Mucosa of descending colon (tissue), 3 donors: ENCODE measurements at regions not wholly inside any gene's neighbourhood (a gene's known extent, or its start where the extent isn't known, plus 50 kb on each side); places are given as distances from the start of the nearest gene placed in this dataset.
A peak's percentile ranks its signal among the peaks of the same experiment; 100 is the strongest.

Experiments used
- ATAC-seq: fragments of 200-7000 bp; cut with Tn5 transposase; one replicate; pipeline ENCODE4 v1.9.1; 2020; ENCODE audit warnings: mild to moderate bottlenecking, moderate library complexity
- DNase-seq, 3 donors: peaks; one replicate each; pipeline ENCODE4 v3.0.0-alpha.2; 2020
- H3K36me3 ChIP-seq: fragments of 200-600 bp; one replicate; pipeline ENCODE4 v1.8.0; 2021; ENCODE audit warnings: low read depth, mild to moderate bottlenecking
- H3K4me1 ChIP-seq: fragments of 200-600 bp; one replicate; pipeline ENCODE4 v1.8.0; 2021; ENCODE audit warnings: low read depth, mild to moderate bottlenecking
- H3K4me3 ChIP-seq: fragments of 200-600 bp; one replicate; pipeline ENCODE4 v1.8.0; 2021; ENCODE audit warnings: mild to moderate bottlenecking
- H3K9me3 ChIP-seq: fragments of 200-600 bp; one replicate; pipeline ENCODE4 v1.8.0; 2021; ENCODE audit warnings: mild to moderate bottlenecking
- intact Hi-C, 2 donors: fragments of 100-400 bp; cut with DNase I in 1 of 2; cut with micrococcal nuclease in 1 of 2; formaldehyde crosslinking; loops; one replicate each; pipeline versions ENCODE4 v1.11.0 to v1.11.1; 2022; cut with DNase I, micrococcal nuclease
- TF ChIP-seq, protein P1 (sequence below): fragments of 200-600 bp; IDR thresholded peaks from one replicate; pipeline ENCODE4 v1.8.0; 2022; ENCODE audit warnings: antibody characterized with exemption, mild to moderate bottlenecking
- donor health status: DM: no; HTN: no; CAD: no; lungs with moderate emphysema.
- donor health status: DM: no; HTN: no; CAD: no.
- donor health status: DM: no; HTN: yes; CAD: no.

DNA sequence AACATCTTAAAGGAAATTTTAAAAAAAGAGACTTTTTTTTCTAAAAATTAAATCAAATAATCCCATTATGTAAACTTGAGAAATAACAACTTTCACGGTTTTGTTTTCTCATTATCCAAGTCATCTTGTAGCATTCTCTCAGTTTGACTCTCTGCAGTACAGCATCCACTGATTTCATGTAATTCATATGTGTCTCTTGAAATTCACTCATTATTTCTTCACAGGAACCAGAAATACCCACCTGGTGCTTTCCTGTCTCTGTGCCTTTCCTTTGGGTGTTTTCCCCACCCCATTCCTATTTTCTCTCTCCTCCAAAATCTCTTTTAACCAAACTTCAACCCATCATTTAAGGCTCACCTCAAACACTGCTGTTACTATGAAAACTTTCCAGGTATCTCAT lies 116.1 kb upstream of the STK17B start:
- no peaks in the 10 kb centered on the region for H3K36me3 ChIP-seq
- intact Hi-C loops = no loop called here
- no peak for ATAC-seq

DNA sequence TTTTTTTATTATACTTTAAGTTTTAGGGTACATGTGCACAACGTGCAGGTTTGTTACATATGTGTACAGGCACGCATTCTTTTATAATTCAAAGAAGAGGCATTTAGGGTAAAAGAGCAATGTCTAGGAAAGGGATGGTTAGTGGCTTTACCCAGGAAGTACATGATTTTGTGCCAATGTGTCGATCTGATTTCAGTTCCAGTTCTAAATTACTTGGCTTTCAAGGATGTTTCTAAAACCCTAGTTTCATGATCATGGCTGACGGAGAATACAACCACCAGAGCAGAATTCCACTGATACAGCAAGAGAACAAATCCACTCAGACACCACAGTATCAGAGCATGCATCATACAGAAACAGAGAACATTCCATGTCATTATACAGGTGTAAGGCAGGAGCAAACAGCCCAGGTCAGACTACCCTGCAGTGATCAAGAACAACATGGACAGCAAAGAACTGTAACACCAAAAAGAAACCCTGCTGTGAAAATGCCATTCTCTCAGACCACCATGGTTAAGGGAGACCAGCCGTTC lies 116.7 kb upstream of the STK17B start:
- TF ChIP-seq, protein P1, sequence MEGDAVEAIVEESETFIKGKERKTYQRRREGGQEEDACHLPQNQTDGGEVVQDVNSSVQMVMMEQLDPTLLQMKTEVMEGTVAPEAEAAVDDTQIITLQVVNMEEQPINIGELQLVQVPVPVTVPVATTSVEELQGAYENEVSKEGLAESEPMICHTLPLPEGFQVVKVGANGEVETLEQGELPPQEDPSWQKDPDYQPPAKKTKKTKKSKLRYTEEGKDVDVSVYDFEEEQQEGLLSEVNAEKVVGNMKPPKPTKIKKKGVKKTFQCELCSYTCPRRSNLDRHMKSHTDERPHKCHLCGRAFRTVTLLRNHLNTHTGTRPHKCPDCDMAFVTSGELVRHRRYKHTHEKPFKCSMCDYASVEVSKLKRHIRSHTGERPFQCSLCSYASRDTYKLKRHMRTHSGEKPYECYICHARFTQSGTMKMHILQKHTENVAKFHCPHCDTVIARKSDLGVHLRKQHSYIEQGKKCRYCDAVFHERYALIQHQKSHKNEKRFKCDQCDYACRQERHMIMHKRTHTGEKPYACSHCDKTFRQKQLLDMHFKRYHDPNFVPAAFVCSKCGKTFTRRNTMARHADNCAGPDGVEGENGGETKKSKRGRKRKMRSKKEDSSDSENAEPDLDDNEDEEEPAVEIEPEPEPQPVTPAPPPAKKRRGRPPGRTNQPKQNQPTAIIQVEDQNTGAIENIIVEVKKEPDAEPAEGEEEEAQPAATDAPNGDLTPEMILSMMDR = no peak
- Histone ChIP-seq H3K4me1 (peaks cover 10% of the 10 kb centered on the region), H3K4me3 (no peak overlapping the region), H3K36me3 (no peaks in the 10 kb centered on the region), H3K9me3 (no peaks in the 10 kb centered on the region)
- intact Hi-C loops = no loop called here
- DNase-seq (no peak), ATAC-seq (no peak)

More for the DNA sequence above, 116.1 kb upstream of the STK17B start:
- no peaks in the 10 kb centered on the region for H3K9me3 ChIP-seq
- H3K4me1 ChIP-seq = peaks cover 10% of the 10 kb centered on the region
- TF ChIP-seq, protein P1 = no peak
- DNase-seq = no peak
- no peak overlapping the region for H3K4me3 ChIP-seq

DNA sequence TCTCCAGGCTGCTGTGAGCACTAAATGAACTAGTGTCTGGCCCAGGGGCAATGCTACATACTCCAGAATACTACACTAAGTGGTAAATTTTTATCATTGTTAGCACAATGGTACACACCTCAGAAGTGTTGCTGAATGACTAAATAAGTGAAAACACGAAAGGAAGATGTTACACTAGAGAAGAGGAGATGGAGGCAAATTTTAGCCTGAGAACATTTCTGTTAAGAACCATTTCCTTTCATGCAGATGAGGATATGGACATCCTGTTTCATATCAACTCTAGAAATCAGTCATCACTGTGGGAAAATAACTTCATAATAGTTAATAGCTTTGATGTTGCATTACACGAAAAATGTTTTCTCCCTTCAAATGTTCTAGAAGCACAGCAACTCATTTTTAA lies 117.6 kb upstream of the STK17B start:
- DNase-seq = no peak
- TF ChIP-seq, protein P1 = no peak
- H3K4me1 ChIP-seq = peaks cover 10% of the 10 kb centered on the region
- H3K9me3 ChIP-seq = no peaks in the 10 kb centered on the region
- no peaks in the 10 kb centered on the region for H3K36me3 ChIP-seq
- peak; percentile 12 for ATAC-seq
- H3K4me3 ChIP-seq = no peak overlapping the region
- intact Hi-C loops = no loop called here

DNA sequence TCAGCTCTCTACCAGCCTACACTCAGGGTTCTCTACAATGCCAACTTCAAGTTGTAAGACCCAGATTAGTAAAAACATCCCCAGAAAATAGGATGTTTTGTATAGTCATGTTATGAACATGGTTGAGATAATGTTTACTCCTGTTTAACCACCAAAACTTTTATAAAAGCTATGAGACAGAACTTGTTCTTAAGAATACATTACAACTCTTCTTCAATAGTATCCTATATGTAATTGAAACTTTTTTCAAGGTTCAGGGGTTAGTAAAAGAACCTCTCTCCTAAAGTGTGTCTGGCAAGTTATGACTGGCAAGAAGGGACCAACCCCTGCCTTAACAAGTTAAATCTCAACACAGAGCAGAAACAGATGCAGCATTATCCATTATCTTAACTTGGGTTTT lies 118.8 kb upstream of the STK17B start:
- Histone ChIP-seq H3K4me3 (no peak overlapping the region), H3K4me1 (peaks cover 6% of the 10 kb centered on the region), H3K36me3 (no peaks in the 10 kb centered on the region), H3K9me3 (no peaks in the 10 kb centered on the region)
- ATAC-seq = no peak
- TF ChIP-seq, protein P1 = no peak
- DNase-seq = no peak
- intact Hi-C loops = no loop called here

DNA sequence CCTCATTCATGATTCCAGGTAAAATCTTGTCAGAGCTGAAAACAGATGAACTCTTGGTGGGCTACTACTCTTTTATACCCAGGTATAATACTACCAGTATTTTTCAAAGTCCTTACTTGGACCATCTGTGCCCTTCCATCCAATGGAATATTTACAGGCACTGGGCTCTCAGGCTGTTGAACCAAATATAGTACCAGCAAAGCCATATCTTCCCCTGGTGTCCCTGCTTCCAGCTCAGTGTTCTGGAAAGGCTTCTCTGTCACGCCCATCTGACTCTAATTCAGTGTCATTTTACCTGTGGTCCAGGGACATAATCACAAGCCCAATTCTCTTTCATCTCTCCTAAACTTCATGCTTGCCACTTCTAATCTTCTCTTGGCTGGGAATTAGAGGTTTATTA lies 119.2 kb upstream of the STK17B start:
- ATAC-seq (no peak), DNase-seq (no peak)
- Histone ChIP-seq H3K4me3 (no peak overlapping the region), H3K9me3 (no peaks in the 10 kb centered on the region), H3K4me1 (peaks cover 1% of the 10 kb centered on the region), H3K36me3 (no peaks in the 10 kb centered on the region)
- intact Hi-C loops = no loop called here
- TF ChIP-seq, protein P1 = no peak

DNA sequence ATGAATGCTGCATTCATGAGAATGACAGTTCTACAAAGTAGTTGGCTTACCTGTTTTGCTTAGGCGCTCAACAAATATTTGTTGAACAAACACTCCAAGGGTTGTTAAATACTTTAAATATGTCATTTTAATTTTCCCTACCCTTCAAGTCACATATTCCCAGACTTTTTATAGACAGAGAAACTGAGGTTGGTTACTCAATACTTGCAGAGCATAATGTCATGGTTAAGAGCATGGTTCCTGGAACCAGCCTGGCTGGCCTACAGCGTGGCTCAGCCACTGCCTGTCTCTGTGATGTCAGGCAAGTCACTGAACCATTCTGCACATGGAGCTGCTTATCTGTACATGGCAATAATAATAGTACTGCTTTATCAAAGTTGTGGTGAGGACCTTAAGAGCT lies 120.0 kb upstream of the STK17B start:
- intact Hi-C loops = no loop called here
- Histone ChIP-seq H3K9me3 (no peaks in the 10 kb centered on the region), H3K4me1 (no peaks in the 10 kb centered on the region), H3K36me3 (no peaks in the 10 kb centered on the region), H3K4me3 (no peak overlapping the region)
- peak; percentile 18 for ATAC-seq
- DNase-seq = no peak
- TF ChIP-seq, protein P1 = no peak
